Immature natural killer cell (primary cell): ENCODE measurements at regions not wholly inside any gene's neighbourhood (a gene's known extent, or its start where the extent isn't known, plus 50 kb on each side); places are given as distances from the start of the nearest gene placed in this dataset.
"Not testable (repeated sequence)": the region's sequence is repeated elsewhere in the genome, so short reads cannot be mapped to it uniquely, and the experiment has no call there.

ENCODE experiments used
- DNase-seq, 3 donors: peaks; one replicate each; pipeline ENCODE4 v3.0.0; 2022; ENCODE audit warnings: mixed read lengths in 1 of 3
- H3K27ac Mint-ChIP-seq, 6 donors: one replicate each; pipeline ENCODE4 v1.8.0; 2020; ENCODE audit warnings: mixed read lengths in 6 of 6, mild to moderate bottlenecking in 5 of 6, inconsistent platforms in 4 of 6, moderate library complexity in 3 of 6
- H3K27me3 Mint-ChIP-seq, 3 donors: one replicate each; pipeline ENCODE4 v1.8.0; 2020 to 2021; ENCODE audit warnings: low read depth in 3 of 3, mild to moderate bottlenecking in 3 of 3, mixed read lengths in 3 of 3, moderate library complexity in 3 of 3, inconsistent platforms in 1 of 3
- H3K36me3 Mint-ChIP-seq, 3 donors: one replicate each; pipeline ENCODE4 v1.8.0; 2020; ENCODE audit warnings: mixed read lengths in 3 of 3, inconsistent platforms in 2 of 3, mild to moderate bottlenecking in 2 of 3
- H3K4me1 Mint-ChIP-seq, 2 donors: one replicate each; pipeline ENCODE4 v1.8.0; 2020; ENCODE audit warnings: inconsistent platforms in 2 of 2, mild to moderate bottlenecking in 2 of 2, mixed read lengths in 2 of 2, moderate library complexity in 1 of 2
- H3K4me3 Mint-ChIP-seq, 5 donors: one replicate each; pipeline ENCODE4 v1.8.0; 2020; ENCODE audit warnings: mild to moderate bottlenecking in 5 of 5, mixed read lengths in 5 of 5, inconsistent platforms in 3 of 5, moderate library complexity in 3 of 5
- H3K9me3 Mint-ChIP-seq, 6 donors: one replicate each; pipeline ENCODE4 v1.8.0; 2020; ENCODE audit warnings: mild to moderate bottlenecking in 6 of 6, mixed read lengths in 6 of 6, inconsistent platforms in 4 of 6, moderate library complexity in 3 of 6

DNA sequence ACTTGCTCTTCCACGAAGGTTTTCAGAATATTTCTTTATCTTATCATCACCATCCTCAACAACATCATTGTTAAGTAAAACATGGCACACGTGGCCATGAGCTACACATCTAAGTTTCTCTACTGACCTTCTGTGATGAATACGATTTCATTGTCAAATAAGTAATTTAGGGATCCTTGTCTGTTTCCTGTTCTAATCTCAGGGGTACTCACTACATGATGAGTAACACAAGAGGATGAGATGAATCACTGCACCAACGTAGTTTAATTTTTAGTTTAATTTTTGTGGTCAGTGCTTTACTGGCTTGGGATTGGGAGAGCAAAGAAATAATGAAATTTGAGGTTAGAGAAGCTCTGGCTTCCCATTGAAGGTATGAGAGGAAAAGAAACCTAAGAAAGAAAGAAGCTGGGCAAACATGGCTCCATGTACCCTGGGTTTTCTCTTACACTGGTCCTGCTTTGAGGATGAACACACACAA is 461.9 kb upstream of the KLF6 start:
- H3K27ac Mint-ChIP-seq, result no peak overlapping the region
- no peak for DNase-seq
- peaks cover 3 to 5% of the 10 kb centered on the region in 2 donors for H3K4me1 Mint-ChIP-seq

DNA sequence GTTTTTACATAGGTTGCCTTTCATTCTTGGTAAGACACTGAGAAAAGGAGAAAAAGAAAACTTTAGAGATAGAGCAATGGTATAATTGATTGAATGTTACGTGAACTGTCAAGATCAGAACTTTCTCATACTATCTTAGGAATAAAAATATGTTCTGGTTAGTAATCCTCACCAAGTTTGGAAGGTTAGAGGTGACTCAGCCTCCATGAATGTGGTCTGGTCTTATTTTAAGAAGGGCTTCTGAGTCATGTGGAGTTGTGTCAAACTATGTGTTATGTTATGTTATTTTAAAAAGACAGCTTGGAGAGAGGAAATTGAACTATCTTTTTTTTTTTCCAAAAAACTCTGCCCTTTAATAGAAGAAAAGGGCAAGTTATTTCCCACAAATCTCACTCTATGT is 458.6 kb upstream of the KLF6 start:
- H3K27ac Mint-ChIP-seq, result no peak overlapping the region
- peaks cover 0 to 6% (median 1%) of the 10 kb centered on the region in 3 donors for H3K27me3 Mint-ChIP-seq
- DNase-seq, result no peak
- H3K36me3 Mint-ChIP-seq, result peaks cover 0 to 4% (median 0%) of the 10 kb centered on the region in 3 donors
- peaks cover 3 to 5% of the 10 kb centered on the region in 2 donors for H3K4me1 Mint-ChIP-seq
- H3K9me3 Mint-ChIP-seq, result no peaks in the 10 kb centered on the region
- H3K4me3 Mint-ChIP-seq, result no peak overlapping the region

More for the DNA sequence above, 461.9 kb upstream of the KLF6 start:
- H3K9me3 Mint-ChIP-seq, result no peaks in the 10 kb centered on the region
- H3K4me3 Mint-ChIP-seq, result peak overlapping the region in 1 of 5 donors; percentile 7
- peaks cover 0 to 2% (median 1%) of the 10 kb centered on the region in 3 donors for H3K27me3 Mint-ChIP-seq
- H3K36me3 Mint-ChIP-seq, result peaks cover 0 to 4% (median 0%) of the 10 kb centered on the region in 3 donors

- H3K9me3 Mint-ChIP-seq, result no peaks in the 10 kb centered on the region
- H3K27me3 Mint-ChIP-seq, result peaks cover 0 to 6% (median 1%) of the 10 kb centered on the region in 3 donors
- no peak overlapping the region for H3K27ac Mint-ChIP-seq
- no peak for DNase-seq
- peaks cover 3 to 5% of the 10 kb centered on the region in 2 donors for H3K4me1 Mint-ChIP-seq
- peaks cover 0 to 4% (median 0%) of the 10 kb centered on the region in 3 donors for H3K36me3 Mint-ChIP-seq
- no peak overlapping the region for H3K4me3 Mint-ChIP-seq
Measured at GRCh38 chr10:4243169-4243568, 458.2 kb upstream of the KLF6 start.

DNA sequence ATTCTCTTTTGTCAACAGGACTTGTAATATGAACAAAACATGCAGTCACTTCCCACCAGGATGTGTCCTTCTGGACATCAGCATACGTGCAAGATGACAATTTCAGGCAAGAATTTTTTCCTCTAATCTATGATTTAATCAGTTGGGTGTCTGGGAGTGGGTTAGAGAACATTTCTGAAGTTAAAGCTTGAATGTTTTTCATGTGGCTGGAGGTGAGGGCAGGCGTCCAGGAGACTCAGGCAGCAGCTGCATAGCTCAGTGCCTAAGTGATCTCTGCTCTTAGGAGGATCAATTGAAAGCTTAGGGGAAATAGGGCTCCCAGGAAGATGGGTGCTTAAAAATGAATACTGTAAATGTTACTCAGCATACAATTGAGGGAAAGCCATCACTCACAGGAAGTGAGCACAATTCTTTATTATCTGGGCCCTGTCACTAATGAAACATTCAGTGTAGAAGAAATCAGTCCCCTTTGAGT is 457.6 kb upstream of the KLF6 start:
- Mint-ChIP-seq H3K36me3 (peaks cover 0 to 4% (median 0%) of the 10 kb centered on the region in 3 donors), H3K9me3 (no peaks in the 10 kb centered on the region), H3K4me3 (no peak overlapping the region), H3K27ac (peak overlapping the region in 1 of 6 donors; percentile 15), H3K4me1 (peaks cover 3 to 5% of the 10 kb centered on the region in 2 donors), H3K27me3 (peaks cover 0 to 6% (median 1%) of the 10 kb centered on the region in 3 donors)
- DNase-seq, result no peak

- Mint-ChIP-seq H3K9me3 (peaks cover 0 to 2% (median 0%) of the 10 kb centered on the region in 6 donors), H3K36me3 (peaks cover 0 to 4% (median 0%) of the 10 kb centered on the region in 3 donors), H3K27ac (no peak overlapping the region), H3K4me3 (no peak overlapping the region), H3K27me3 (peaks cover 0 to 6% (median 1%) of the 10 kb centered on the region in 3 donors), H3K4me1 (peaks cover 3 to 5% of the 10 kb centered on the region in 2 donors)
- no peak for DNase-seq
Measured at GRCh38 chr10:4241724-4242345, 456.8 kb upstream of the KLF6 start.

DNA sequence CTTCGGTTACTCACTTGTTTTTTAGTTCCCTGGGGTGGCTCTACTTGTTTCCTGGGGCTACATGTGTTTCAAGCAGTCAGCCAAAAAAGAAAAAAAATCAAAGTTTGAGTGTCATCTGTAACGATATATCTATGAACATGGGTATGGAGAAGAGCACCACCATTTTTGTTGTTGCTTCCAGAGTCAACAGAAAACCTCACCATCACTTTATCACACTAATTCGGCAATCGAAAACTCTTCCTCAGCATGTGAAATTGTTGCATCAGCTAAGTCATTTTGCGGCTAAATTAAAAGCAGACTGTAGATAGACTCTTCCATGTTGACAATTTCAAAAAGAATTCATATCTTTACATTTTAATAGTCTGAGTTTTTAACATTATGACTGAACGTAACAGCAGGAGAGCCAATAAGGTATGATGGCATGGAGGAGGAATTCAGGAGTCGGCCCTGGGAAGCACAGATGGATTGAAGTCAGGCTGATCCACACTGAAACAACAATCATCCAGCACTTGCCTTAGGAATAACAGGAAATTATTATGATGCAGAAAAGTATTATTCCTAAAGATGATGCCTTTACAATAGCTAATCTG is 455.7 kb upstream of the KLF6 start:
- Mint-ChIP-seq H3K9me3 (peaks cover 0 to 2% (median 0%) of the 10 kb centered on the region in 6 donors), H3K4me1 (peaks cover 8 to 11% of the 10 kb centered on the region in 2 donors), H3K27ac (no peak overlapping the region), H3K4me3 (no peak overlapping the region), H3K36me3 (peaks cover 0 to 4% (median 0%) of the 10 kb centered on the region in 3 donors), H3K27me3 (peaks cover 0 to 6% (median 3%) of the 10 kb centered on the region in 3 donors)
- DNase-seq, result no peak

DNA sequence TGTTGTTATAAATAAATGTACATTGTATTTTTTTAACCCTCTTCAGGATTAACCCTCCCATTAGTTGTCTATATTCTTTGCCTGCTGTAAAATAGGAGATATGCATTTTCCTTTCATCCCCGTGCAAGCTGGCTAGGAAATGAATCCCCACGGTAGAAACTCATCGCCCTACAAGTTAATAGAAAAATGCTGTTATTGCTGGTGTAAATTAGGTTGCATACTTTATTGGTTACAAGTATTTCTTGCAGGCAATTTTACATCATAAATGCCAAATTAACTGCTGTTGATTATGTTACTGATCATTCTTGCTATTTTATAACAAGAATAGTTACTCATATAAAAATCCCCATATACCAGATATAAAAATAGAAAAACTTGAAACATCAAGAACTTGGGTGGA is 454.2 kb upstream of the KLF6 start:
- peaks cover 0 to 2% (median 0%) of the 10 kb centered on the region in 6 donors for H3K9me3 Mint-ChIP-seq
- H3K4me3 Mint-ChIP-seq, result no peak overlapping the region
- peaks cover 22 to 26% of the 10 kb centered on the region in 2 donors for H3K4me1 Mint-ChIP-seq
- H3K36me3 Mint-ChIP-seq, result no peaks in the 10 kb centered on the region
- peaks cover 0 to 6% (median 3%) of the 10 kb centered on the region in 3 donors for H3K27me3 Mint-ChIP-seq
- no peak overlapping the region for H3K27ac Mint-ChIP-seq
- no peak for DNase-seq

DNA sequence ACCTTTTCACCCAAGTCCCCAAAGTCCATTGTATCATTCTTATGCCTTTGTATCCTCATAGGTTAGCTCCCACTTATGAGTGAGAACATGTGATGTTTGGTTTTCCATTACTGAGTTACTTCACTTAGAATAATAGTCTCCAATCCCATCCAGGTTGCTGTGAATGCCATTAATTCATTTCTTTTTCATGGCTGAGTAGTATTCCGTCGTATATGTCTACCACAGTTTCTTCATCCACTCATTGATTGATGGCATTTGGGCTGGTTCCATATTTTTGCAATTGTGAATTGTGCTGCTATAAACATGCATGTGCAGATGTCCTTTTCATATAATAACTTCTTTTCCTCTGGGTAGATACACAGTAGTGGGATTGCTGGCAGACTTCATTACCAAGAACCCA is 451.9 kb upstream of the KLF6 start:
- H3K27me3 Mint-ChIP-seq, DNase-seq, H3K36me3 Mint-ChIP-seq, H3K9me3 Mint-ChIP-seq, H3K27ac Mint-ChIP-seq: not testable (repeated sequence)
- Mint-ChIP-seq H3K4me3 (peak overlapping the region in 1 of 5 donors; percentile 24), H3K4me1 (peaks cover 29 to 34% of the 10 kb centered on the region in 2 donors)

GRCh38 chr10:4234661-4235060 is 449.7 kb upstream of the KLF6 start:
- peaks cover 29 to 34% of the 10 kb centered on the region in 2 donors for H3K4me1 Mint-ChIP-seq
- DNase-seq, result peak; percentile 70 to 83 (median 79)
- peak overlapping the region in 4 of 5 donors; percentile 36 to 56 (median 42) for H3K4me3 Mint-ChIP-seq
- no peaks in the 10 kb centered on the region for H3K36me3 Mint-ChIP-seq
- peaks cover 0 to 3% (median 2%) of the 10 kb centered on the region in 3 donors for H3K27me3 Mint-ChIP-seq
- peak overlapping the region; percentile 31 to 88 (median 63) for H3K27ac Mint-ChIP-seq
- H3K9me3 Mint-ChIP-seq, result peaks cover 0 to 2% (median 0%) of the 10 kb centered on the region in 6 donors

GRCh38 chr10:4231439-4231838 is 446.4 kb upstream of the KLF6 start:
- no peaks in the 10 kb centered on the region for H3K9me3 Mint-ChIP-seq
- DNase-seq, result no peak
- H3K4me1 Mint-ChIP-seq, result peaks cover 29 to 34% of the 10 kb centered on the region in 2 donors
- no peak overlapping the region for H3K4me3 Mint-ChIP-seq
- H3K27me3 Mint-ChIP-seq, result peaks cover 0 to 4% (median 2%) of the 10 kb centered on the region in 3 donors
- no peaks in the 10 kb centered on the region for H3K36me3 Mint-ChIP-seq
- no peak overlapping the region for H3K27ac Mint-ChIP-seq

DNA sequence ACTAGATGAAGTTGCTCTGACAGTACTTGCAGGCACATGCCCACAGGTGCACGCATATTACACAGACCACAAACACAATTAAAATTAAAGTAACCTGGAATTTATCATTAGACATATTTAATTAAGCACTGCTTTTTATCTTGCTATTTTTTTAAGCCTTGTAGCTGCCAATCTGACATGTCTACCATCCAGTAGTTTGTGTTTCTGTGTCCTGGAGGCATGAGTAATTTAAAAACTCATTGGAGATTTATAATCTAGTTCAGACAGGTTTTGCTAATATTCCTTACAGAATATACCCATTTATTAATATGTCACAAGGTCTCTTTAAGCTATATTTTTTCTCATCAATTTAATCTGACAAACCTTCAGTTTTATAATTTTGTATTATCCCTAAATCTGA is 445.0 kb upstream of the KLF6 start:
- Mint-ChIP-seq H3K4me1 (peaks cover 17 to 21% of the 10 kb centered on the region in 2 donors), H3K9me3 (no peaks in the 10 kb centered on the region), H3K4me3 (no peak overlapping the region), H3K27ac (no peak overlapping the region), H3K36me3 (no peaks in the 10 kb centered on the region), H3K27me3 (peaks cover 0 to 4% (median 2%) of the 10 kb centered on the region in 3 donors)
- DNase-seq, result no peak

- Mint-ChIP-seq H3K9me3 (no peaks in the 10 kb centered on the region), H3K36me3 (no peaks in the 10 kb centered on the region), H3K4me1 (peaks cover 9 to 11% of the 10 kb centered on the region in 2 donors), H3K27me3 (peaks cover 2 to 7% (median 2%) of the 10 kb centered on the region in 3 donors), H3K27ac (no peak overlapping the region), H3K4me3 (no peak overlapping the region)
- DNase-seq, result no peak
Measured at GRCh38 chr10:4229106-4229505, 444.1 kb upstream of the KLF6 start.

DNA sequence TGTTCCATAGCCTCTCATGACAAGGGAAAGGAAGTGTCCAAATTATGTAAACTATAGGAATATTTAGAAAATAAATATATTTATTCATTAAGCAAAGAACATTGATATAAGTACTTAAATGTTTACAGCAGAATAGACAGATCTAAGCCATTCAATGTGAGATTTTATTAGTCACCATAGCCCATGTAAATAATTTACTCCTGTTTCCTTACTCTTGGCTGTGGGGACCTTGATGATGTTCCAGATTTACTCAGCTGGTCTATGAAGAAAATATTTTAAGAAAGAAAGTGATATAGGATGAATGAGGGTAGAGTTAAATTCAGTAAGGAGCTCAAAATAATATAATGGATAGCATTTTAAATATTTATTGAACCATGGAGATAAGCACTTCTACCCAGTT is 442.6 kb upstream of the KLF6 start:
- Mint-ChIP-seq H3K36me3 (no peaks in the 10 kb centered on the region), H3K4me3 (no peak overlapping the region), H3K4me1 (peaks cover under 1 to 6% of the 10 kb centered on the region in 2 donors), H3K27ac (no peak overlapping the region), H3K9me3 (no peaks in the 10 kb centered on the region), H3K27me3 (peaks cover 2 to 7% (median 2%) of the 10 kb centered on the region in 3 donors)
- DNase-seq, result no peak

- Mint-ChIP-seq H3K4me3 (no peak overlapping the region), H3K4me1 (peaks cover 0 to under 1% of the 10 kb centered on the region in 2 donors), H3K27me3 (peaks cover 2 to 7% (median 2%) of the 10 kb centered on the region in 3 donors), H3K27ac (no peak overlapping the region), H3K9me3 (no peaks in the 10 kb centered on the region), H3K36me3 (no peaks in the 10 kb centered on the region)
- DNase-seq, result no peak
Measured at GRCh38 chr10:4226941-4227540, 442.0 kb upstream of the KLF6 start.
